GM18499 (cell line): ENCODE measurements at regions not wholly inside any gene's neighbourhood (a gene's known extent, or its start where the extent isn't known, plus 50 kb on each side); places are given as distances from the start of the nearest gene placed in this dataset.
"Not testable (repeated sequence)": the region's sequence is repeated elsewhere in the genome, so short reads cannot be mapped to it uniquely, and the experiment has no call there.

Experiments
- ATAC-seq: cut with Tn5 transposase; IDR thresholded peaks from one replicate; pipeline ENCODE4 v1.9.1; 2021; ENCODE audit warnings: moderate number of reproducible peaks; ENCODE audit not compliant: insufficient read depth, unreplicated experiment

- ATAC-seq = no peak
These were observed 584.5 kb downstream of the ACTL7B start for GRCh38 chr9:108271236-108271635.

- ATAC-seq = no peak
These were observed 585.2 kb downstream of the ACTL7B start for GRCh38 chr9:108270561-108270960.

- ATAC-seq = no peak
These were observed 585.7 kb downstream of the ACTL7B start for GRCh38 chr9:108270051-108270450.

GRCh38 chr9:108269371-108269770, 586.4 kb downstream of the ACTL7B start:
- no peak for ATAC-seq

GRCh38 chr9:108265065-108265464, 590.7 kb downstream of the ACTL7B start:
- no peak for ATAC-seq

GRCh38 chr9:108264093-108264492, 591.7 kb downstream of the ACTL7B start:
- no peak for ATAC-seq

- no peak for ATAC-seq
These were observed 593.0 kb downstream of the ACTL7B start for GRCh38 chr9:108262836-108263235.

GRCh38 chr9:108259917-108260675, 595.7 kb downstream of the ACTL7B start:
- ATAC-seq = no peak

- ATAC-seq = no peak
These were observed 597.1 kb downstream of the ACTL7B start for GRCh38 chr9:108258640-108259039.

- ATAC-seq = no peak
These were observed 598.4 kb downstream of the ACTL7B start for GRCh38 chr9:108257382-108257781.

- ATAC-seq = no peak
These were observed 601.5 kb downstream of the ACTL7B start for GRCh38 chr9:108254236-108254635.

GRCh38 chr9:108247391-108247790, 608.4 kb downstream of the ACTL7B start:
- ATAC-seq = not testable (repeated sequence)

GRCh38 chr9:108245901-108246300, 609.9 kb downstream of the ACTL7B start:
- no peak for ATAC-seq

GRCh38 chr9:108245331-108245730, 610.5 kb downstream of the ACTL7B start:
- ATAC-seq = no peak

- no peak for ATAC-seq
These were observed 611.1 kb downstream of the ACTL7B start for GRCh38 chr9:108244686-108245085.

GRCh38 chr9:108241384-108242073, 614.3 kb downstream of the ACTL7B start:
- no peak for ATAC-seq

GRCh38 chr9:108239696-108240321, 616.0 kb downstream of the ACTL7B start:
- no peak for ATAC-seq

GRCh38 chr9:108235609-108236008, 620.2 kb downstream of the ACTL7B start:
- no peak for ATAC-seq

- no peak for ATAC-seq
These were observed 621.0 kb downstream of the ACTL7B start for GRCh38 chr9:108234811-108235210.

- ATAC-seq = no peak
These were observed 630.5 kb downstream of the ACTL7B start for GRCh38 chr9:108225149-108225800.

GRCh38 chr9:108224716-108225115, 631.1 kb downstream of the ACTL7B start:
- ATAC-seq = no peak
